GM19025 (cell line): ENCODE measurements at regions not wholly inside any gene's neighbourhood (a gene's known extent, or its start where the extent isn't known, plus 50 kb on each side); places are given as distances from the start of the nearest gene placed in this dataset.

ENCODE experiments used
- ATAC-seq: cut with Tn5 transposase; IDR thresholded peaks from one replicate; pipeline ENCODE4 v1.9.1; 2021; ENCODE audit warnings: mild to moderate bottlenecking, low read depth, moderate library complexity; ENCODE audit not compliant: unreplicated experiment

- no peak for ATAC-seq
Observed at GRCh38 chr16:88296437-88297177, 86.2 kb upstream of the ZNF469 start.

DNA sequence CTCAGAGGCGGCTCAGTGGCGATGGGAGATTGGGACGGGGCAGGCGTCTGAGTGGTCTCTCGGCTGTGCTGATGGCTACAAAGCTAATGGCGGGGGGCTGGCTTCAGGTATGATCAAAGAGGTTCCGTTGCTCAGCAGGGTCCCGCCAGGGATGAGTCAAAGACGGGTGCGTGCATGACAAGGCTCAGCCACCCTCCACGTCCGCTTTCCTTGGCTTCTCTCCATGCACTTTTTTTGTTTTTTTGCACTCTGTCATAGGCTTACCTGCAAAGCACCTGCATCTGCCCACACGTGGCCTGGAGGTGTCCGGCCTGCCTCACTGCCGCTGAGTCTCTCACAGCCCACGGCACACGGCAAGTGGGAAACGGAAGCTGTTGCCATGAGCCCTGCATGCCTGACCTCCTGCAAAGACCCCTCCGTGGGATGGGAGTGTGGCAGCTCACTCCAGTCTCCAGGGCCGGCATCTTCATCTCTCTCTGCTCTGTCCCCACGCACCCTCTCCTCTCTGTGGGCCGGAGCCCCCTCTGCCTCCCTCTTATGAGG is 85.5 kb upstream of the ZNF469 start:
- no peak for ATAC-seq

GRCh38 chr16:88298181-88298832 is 84.5 kb upstream of the ZNF469 start:
- no peak for ATAC-seq

- ATAC-seq, result no peak
Observed at GRCh38 chr16:88298833-88299745, 83.7 kb upstream of the ZNF469 start.

DNA sequence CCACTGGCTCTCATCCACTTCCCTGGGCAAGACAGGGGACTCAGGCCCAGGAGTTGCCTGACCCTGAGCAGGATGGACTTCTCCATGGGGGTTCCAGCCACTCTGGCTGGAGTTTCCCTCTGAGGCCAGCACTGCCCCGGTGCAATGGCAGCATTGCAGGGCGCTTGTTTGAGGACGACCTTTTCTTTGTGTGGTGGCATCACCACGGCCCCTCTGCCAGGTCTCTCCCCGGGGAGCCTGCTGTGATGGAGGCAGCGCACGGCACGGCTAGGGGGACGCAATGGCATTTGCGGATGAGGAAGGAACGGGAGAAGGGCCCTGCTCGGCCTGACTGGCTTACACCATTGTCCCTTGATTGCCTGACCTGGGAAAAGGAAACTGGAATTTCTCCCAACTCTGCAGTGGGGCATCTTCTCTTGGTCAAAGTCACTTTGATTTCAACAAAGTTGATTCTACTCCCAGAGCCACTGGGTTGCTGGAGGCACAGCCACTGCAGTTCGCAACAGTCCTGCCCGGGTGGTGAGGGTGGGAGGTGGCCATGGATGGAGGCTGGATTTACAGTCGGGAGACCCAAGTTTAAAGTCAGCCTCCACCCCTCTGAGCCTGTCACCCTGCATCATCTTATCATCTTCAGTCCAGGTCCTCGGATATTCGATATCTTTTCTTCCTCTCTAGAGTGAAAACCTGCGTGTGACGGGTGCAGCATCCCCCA is 82.9 kb upstream of the ZNF469 start:
- ATAC-seq, result no peak

DNA sequence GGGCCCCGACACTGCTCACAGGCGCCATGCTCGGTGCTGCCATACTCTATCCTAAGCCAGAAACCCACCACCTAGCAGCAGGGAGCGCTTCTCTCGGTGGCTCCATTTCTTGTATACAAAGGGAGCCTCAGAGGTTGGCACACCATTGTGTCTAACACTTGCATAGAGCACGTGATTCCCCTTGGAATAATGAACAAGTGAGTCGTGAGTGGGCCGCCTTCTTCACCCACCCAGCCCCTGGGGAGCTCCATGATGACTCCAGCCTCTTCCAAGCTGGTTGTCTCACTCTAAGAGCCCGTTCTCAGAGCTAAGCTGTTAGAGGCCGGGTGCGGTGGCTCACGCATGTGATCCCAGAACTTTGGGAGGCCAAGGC is 82.3 kb upstream of the ZNF469 start:
- ATAC-seq, result no peak

DNA sequence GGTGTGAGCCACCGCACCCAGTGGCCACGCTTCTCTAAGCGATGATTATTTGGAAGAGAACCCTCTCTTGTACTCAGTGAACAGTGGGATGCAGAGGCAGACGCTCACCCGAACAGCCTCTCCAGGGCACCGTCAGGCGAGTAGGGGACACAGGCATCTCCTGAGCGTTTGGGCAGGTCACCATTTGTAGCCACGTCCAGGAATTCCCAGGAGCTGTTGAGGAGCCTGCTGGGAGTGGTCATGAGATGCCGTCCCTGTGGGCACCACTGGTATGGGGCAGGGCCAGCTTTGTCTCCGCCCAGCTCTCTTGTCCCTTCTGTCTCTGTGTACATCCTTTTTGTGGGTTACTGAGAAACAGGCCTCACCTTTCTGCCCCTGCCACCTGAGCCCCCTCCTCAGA is 81.3 kb upstream of the ZNF469 start:
- ATAC-seq, result no peak

DNA sequence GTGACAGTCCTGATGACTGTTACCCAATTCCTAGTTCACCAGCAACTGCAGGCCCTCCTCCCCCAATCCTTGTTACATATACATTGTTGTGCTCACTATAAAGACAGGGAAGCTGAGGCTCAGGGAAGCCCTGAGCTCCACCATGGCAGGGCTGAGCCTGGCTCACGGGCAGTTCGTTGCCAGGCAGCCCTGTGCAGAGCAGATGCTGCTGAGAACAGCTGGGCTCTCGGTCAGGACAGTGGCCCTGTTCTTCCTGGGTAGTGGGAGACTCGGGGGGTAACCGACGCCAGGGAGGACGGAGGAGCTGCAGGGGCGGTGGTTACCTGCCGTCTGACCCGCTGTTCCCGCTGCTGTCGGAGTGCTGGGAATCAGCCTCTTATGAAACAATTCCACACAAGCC is 80.9 kb upstream of the ZNF469 start:
- no peak for ATAC-seq

- ATAC-seq, result no peak
Observed at GRCh38 chr16:88302666-88303065, 80.1 kb upstream of the ZNF469 start.

DNA sequence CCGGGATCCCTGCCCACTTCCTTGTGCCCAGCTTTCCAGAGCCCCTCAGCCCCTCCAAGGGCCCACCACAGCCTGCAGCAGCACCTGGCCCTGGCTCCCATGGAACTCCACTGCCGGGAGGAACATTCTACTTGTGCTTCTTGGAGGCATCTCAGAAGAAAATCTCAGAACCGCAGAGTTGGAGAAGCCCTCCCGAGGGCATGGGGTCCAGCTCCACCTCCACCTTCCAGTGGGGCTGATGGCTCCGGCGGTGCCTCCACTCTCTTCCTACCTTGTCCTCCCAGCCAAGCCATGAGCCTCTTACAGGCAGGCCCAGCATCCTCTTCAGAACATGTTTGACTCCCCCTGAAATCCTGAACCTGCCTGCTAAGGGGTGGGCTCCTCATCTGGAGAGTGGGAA is 79.4 kb upstream of the ZNF469 start:
- ATAC-seq, result no peak

DNA sequence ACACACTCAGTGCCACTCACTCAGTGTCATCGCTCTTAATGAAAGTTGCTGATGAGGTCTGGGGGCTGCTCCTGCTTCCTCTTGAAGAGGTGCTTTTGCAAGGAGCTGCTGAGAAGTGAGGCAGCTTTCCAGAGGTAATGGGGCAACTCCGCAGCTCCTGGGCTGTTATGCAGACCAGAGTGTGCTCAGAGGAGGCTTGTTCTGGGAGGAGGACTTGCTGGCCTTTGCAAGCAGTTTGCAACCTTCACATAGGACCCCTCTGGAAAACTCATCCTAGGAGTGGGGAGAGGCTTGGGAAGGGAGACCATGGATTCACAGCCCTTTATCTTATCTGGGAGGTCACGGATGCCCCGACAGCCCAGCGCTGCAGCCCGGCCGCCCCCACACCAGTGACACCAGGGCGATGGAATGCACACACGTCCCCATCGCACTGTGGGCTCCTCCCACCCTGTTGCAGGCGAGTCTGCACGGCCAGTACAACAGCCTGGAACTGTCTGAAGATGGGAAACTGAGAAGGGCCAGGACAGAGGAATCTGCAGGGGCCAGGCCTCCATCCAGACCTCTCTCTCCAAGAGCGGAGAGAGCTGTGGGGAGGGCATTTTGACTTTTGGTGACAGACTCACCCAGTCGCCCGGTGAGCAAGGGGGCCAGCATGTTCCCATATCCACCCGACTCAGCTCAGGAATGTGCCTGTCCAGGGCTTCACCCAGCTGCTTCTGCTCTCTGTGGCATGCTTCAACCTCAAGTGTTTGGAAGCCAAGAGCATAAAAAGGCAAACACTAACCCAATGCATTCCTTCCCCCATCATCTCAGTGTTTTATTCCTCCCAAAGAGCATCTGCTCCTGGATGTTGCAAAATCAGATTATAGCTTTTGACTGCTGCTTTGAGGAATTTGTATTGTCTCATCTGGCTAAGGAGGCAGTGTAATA is 78.6 kb upstream of the ZNF469 start:
- ATAC-seq, result no peak

DNA sequence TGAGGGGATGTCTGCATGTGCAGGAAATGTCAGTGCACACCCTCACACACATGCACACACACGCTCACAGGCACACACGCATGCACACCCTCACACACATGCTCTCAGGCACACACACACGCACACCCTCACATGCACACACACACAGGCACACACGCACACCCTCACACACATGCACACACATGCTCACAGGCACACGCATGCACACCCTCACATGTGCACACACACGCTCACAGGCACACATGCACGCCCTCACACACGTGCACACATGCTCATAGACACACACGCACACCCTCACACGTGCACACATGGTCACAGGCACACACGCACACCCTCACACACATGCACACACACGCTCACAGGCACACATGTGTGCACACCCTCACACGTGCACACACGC is 77.6 kb upstream of the ZNF469 start:
- no peak for ATAC-seq

DNA sequence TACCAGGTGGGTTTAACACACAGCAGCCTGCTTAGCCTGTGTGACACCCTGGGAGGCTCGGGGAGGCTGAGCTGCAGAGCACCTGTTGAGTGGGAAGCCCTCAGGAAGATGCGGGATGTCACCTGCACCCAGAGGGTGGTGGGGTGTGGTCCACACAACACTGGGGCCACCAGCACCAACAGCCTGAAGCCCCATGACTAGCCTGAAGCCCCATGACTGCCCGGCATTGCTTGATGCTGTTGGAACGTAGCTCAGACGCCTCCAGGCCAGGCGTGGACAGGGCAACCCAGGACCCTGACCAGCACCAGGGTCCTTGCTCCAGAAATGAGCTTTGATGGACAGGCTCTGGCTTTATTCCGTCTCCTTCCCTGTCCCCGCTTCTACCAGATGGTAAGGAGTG is 76.3 kb upstream of the ZNF469 start:
- ATAC-seq, result no peak

DNA sequence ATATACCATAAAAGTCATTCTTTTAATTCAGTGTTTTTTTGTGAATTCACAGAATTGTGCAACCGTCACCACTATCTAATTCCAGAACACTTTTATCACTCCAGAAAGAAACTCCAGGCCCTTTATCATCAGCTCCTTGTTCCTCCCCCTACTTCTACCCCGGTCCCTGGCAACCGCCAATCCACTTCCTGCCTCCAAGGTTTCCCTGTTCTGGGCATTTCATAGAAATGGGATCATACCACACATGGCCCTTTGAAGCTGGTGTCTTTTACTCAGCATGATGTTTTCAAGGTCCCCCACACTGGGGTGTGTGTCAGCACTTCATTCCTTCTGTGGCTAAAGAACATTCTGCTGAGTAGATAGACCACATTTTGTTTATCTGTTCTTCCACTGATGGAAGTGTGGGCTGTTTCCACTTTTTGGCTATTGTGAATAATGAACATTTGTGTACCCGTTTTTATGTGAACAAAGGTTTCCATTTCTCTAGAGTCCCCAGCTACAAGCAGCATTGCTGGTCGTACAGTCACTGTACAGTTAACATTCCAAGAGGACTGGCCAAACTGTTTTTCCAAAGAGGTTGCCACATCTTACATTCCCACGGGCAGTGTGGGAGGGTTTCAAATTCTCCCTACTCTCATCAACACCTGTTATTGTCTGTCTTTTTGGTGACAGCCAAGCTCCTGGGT is 75.8 kb upstream of the ZNF469 start:
- no peak for ATAC-seq

DNA sequence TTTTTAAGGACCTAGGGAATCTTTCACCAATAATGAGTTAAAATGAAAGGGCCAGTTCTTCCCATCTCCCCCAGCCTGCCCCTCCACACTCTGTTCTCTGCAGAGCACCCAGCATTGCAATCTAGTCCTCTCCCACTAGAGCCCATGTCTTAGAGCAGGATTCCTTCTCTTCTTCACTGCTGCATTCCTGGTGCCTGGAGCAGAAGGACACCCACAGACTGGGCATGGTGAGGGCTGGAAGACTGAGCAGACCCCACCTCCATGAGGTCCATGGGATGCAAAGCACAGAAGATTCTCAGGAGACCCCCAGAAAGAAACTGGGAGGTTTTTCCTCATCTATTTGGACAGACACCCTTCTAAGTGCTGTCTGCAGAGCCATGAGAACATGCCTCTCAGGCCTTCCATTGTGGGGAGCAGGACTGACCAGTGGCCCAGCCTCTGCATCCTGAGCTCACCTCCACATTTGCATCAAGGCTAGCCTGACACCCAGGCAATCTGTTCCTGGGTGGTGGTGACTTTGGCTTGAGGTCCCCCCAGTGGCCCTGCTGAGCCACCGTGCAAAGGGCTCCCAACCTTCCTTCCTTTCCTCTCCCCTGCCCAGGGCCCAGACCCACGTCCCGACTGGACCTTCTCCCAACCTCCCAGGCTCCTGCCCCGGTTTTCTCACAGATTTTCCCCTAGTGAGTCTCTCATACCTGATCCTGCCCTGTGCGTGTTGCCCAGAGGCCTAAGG is 74.2 kb upstream of the ZNF469 start:
- ATAC-seq, result no peak

- ATAC-seq, result no peak
Observed at GRCh38 chr16:88309174-88309907, 73.4 kb upstream of the ZNF469 start.

- no peak for ATAC-seq
Observed at GRCh38 chr16:88309908-88310265, 72.9 kb upstream of the ZNF469 start.
